ENCODE measurements at regions not wholly inside any gene's neighbourhood (a gene's known extent, or its start where the extent isn't known, plus 50 kb on each side); places are given as distances from the start of the nearest gene placed in this dataset.
"Not testable (repeated sequence)": the region's sequence is repeated elsewhere in the genome, so short reads cannot be mapped to it uniquely, and the experiment has no call there.

- no peak for DNase-seq
Observed at GRCh38 chr16:51839727-51840462, 688.8 kb upstream of the SALL1 start.

GRCh38 chr16:51834794-51835193 lies 683.7 kb upstream of the SALL1 start:
- DNase-seq = no peak

GRCh38 chr16:51834133-51834532 lies 683.1 kb upstream of the SALL1 start:
- no peak for DNase-seq

- no peak for DNase-seq
Observed at GRCh38 chr16:51831595-51832367, 680.7 kb upstream of the SALL1 start.

GRCh38 chr16:51831034-51831433 lies 680.0 kb upstream of the SALL1 start:
- not testable (repeated sequence) for DNase-seq

- no peak for DNase-seq
Observed at GRCh38 chr16:51825779-51826178, 674.7 kb upstream of the SALL1 start.

- no peak for DNase-seq
Observed at GRCh38 chr16:51822471-51822870, 671.4 kb upstream of the SALL1 start.

GRCh38 chr16:51821527-51821926 lies 670.5 kb upstream of the SALL1 start:
- no peak for DNase-seq

- no peak for DNase-seq
Observed at GRCh38 chr16:51820176-51820575, 669.1 kb upstream of the SALL1 start.

- DNase-seq = no peak
Observed at GRCh38 chr16:51818342-51818944, 667.4 kb upstream of the SALL1 start.

GRCh38 chr16:51816929-51817328 lies 665.9 kb upstream of the SALL1 start:
- DNase-seq = no peak

- no peak for DNase-seq
Observed at GRCh38 chr16:51815523-51815922, 664.5 kb upstream of the SALL1 start.

- DNase-seq = no peak
Observed at GRCh38 chr16:51814617-51815016, 663.5 kb upstream of the SALL1 start.

GRCh38 chr16:51813609-51814008 lies 662.5 kb upstream of the SALL1 start:
- no peak for DNase-seq

GRCh38 chr16:51812945-51813344 lies 661.9 kb upstream of the SALL1 start:
- DNase-seq = no peak

GRCh38 chr16:51807551-51807950 lies 656.5 kb upstream of the SALL1 start:
- no peak for DNase-seq

GRCh38 chr16:51801635-51802034 lies 650.6 kb upstream of the SALL1 start:
- no peak for DNase-seq

- no peak for DNase-seq
Observed at GRCh38 chr16:51797669-51798259, 646.7 kb upstream of the SALL1 start.

- no peak for DNase-seq
Observed at GRCh38 chr16:51779240-51779639, 628.2 kb upstream of the SALL1 start.

GRCh38 chr16:51773071-51773890 lies 622.2 kb upstream of the SALL1 start:
- DNase-seq = no peak

- no peak for DNase-seq
Observed at GRCh38 chr16:51766739-51767138, 615.7 kb upstream of the SALL1 start.

- no peak for DNase-seq
Observed at GRCh38 chr16:51763072-51763661, 612.1 kb upstream of the SALL1 start.
